ENCODE measurements at regions not wholly inside any gene's neighbourhood (a gene's known extent, or its start where the extent isn't known, plus 50 kb on each side); places are given as distances from the start of the nearest gene placed in this dataset.
"Not testable (repeated sequence)": the region's sequence is repeated elsewhere in the genome, so short reads cannot be mapped to it uniquely, and the experiment has no call there.

DNA sequence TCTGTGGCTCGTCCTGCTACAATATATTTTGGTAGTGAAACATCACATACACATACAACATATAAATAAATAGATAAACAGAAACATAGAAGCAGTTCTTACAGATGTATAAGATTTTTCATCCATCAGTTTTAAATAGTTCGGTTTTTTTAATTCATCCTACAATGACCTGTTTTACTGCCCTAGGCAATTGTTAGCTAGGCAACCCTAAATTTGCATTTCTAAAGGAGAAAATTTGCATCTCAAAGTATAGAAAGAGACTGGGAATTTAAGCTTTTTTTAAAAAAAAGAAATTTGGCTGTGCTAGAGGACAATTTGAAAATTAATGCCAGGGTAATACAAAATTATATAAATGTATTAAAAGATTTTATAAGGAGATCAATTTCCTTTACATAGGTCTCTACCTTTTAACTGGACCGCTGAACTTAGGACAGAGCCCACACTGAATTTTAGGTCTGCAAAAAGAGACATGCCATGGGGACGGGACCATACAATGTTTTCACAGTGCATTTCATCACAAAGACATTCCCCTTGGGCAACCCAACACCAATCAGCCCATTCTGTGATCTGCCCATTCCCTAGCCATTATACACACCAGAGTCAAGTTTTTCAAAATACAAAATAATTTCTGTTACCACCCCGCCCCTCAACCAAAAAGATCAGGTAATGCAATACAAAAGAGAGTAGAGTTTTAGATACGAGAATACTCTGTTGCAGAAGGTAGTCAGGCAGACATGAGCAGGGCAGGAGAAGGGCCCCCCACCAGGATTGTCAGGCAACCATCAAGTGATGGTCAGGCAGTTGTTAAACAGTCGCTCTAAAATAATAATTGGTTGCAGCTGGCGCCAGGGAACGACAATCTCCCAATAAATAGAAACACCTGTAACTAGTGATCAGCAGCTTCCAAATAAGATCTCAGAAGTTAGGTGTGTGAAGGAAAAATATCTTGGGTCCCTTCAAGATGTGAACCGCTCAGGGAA is 299.7 kb upstream of the SGCG start:
- peak overlapping the region; percentile 74 for H3K4me2 ChIP-seq (ENCODE audit: insufficient read depth, insufficient read length, low read length)
- no peak overlapping the region for H4K8ac ChIP-seq (replicated peaks; ENCODE audit: insufficient read length, low read depth, low read length)
- peak overlapping the region; percentile 77 for H2BK120ac ChIP-seq (ENCODE audit: low read depth, low read length, poor library complexity, severe bottlenecking)
- peak overlapping the region; percentile 75; the same call in 1 of the 2 replicates for H3K4ac ChIP-seq (ENCODE audit: low read depth, low read length)
- no peaks in the 10 kb centered on the region for H4K20me1 ChIP-seq (ENCODE audit: control insufficient read depth, insufficient read depth, insufficient read length)
- Mint-ChIP-seq H3K9me3 (peaks cover 4 to 6% of the 10 kb centered on the region in 2 experiments; a peak in 4 of 5 replicates), H3K27me3 (ENCODE audit: low read depth) (no peaks in the 10 kb centered on the region; the same call in 1 of the 2 replicates), H3K27ac (peak overlapping the region; percentile 98 to 99 (median 98)), H3K4me1 (peaks cover 49 to 52% of the 10 kb centered on the region in 2 experiments), H3K36me3 (ENCODE audit: insufficient read depth in 1 of 3, low read depth in 3 of 3) (peaks cover 0 to 5% (median 2%) of the 10 kb centered on the region in 3 experiments; a peak in 5 of 7 replicates), H3K4me3 (peak overlapping the region; percentile 42 to 60)
- no peak overlapping the region for H4K5ac ChIP-seq (ENCODE audit: insufficient read length, low read depth, low read length)
- peak overlapping the region; percentile 41 for H4K91ac ChIP-seq (ENCODE audit: insufficient read length, low read depth, low read length)
- H3K9ac ChIP-seq (ENCODE audit: extremely low read depth, insufficient read length, low read length), result no peak overlapping the region
- H3K56ac ChIP-seq (ENCODE audit: insufficient read length, low read depth, low read length), result no peak overlapping the region
- no peak overlapping the region for H3K14ac ChIP-seq (ENCODE audit: insufficient read depth, low read length)
- TF ChIP-seq, protein P1, sequence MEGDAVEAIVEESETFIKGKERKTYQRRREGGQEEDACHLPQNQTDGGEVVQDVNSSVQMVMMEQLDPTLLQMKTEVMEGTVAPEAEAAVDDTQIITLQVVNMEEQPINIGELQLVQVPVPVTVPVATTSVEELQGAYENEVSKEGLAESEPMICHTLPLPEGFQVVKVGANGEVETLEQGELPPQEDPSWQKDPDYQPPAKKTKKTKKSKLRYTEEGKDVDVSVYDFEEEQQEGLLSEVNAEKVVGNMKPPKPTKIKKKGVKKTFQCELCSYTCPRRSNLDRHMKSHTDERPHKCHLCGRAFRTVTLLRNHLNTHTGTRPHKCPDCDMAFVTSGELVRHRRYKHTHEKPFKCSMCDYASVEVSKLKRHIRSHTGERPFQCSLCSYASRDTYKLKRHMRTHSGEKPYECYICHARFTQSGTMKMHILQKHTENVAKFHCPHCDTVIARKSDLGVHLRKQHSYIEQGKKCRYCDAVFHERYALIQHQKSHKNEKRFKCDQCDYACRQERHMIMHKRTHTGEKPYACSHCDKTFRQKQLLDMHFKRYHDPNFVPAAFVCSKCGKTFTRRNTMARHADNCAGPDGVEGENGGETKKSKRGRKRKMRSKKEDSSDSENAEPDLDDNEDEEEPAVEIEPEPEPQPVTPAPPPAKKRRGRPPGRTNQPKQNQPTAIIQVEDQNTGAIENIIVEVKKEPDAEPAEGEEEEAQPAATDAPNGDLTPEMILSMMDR (conservative IDR thresholded peaks at IDR 0.05), result no peak
- H2BK20ac ChIP-seq (ENCODE audit: low read depth, low read length, poor library complexity, severe bottlenecking), result no peak overlapping the region
- H2BK12ac ChIP-seq (ENCODE audit: insufficient read length, low read depth, low read length), result peak overlapping the region; percentile 23
- H3K23me2 ChIP-seq (ENCODE audit: insufficient read length, low read depth, low read length, poor library complexity, severe bottlenecking), result peaks cover 6% of the 10 kb centered on the region
- H2AK5ac ChIP-seq (ENCODE audit: insufficient read length, low read length), result no peak overlapping the region
- peak overlapping the region; percentile 72 for H3K27ac ChIP-seq (ENCODE audit: insufficient read length, low read depth, low read length)
- no peaks in the 10 kb centered on the region for H3K9me3 ChIP-seq (ENCODE audit: control insufficient read depth, low read depth, low read length)
- H3K23ac ChIP-seq (ENCODE audit: insufficient read length, low read depth, low read length), result no peak overlapping the region
- H3T11ph ChIP-seq (ENCODE audit: low read length), result no peak overlapping the region
- DNase-seq, result peak; percentile 57
- no peaks in the 10 kb centered on the region for H3K79me2 ChIP-seq (ENCODE audit: insufficient read depth, low read length)
- WGBS (ENCODE audit: extremely low coverage, insufficient read length, low lambda C conversion rate), result no CpG with 5 or more reads among the region's 10 CpGs
- no peak overlapping the region for H2BK5ac ChIP-seq (ENCODE audit: insufficient read length, low read length)
- H2AFZ ChIP-seq (ENCODE audit: low read length), result no peak overlapping the region
- no peak overlapping the region for H2BK15ac ChIP-seq (ENCODE audit: low read depth, low read length)
- no peaks in the 10 kb centered on the region for H3K79me1 ChIP-seq (ENCODE audit: insufficient read depth, low read depth, low read length, poor library complexity, severe bottlenecking)
- H3K18ac ChIP-seq (ENCODE audit: insufficient read length, low read depth, low read length), result peak overlapping the region; percentile 72
- H3K27me3 ChIP-seq (ENCODE audit: insufficient read depth, low read length), result no peaks in the 10 kb centered on the region
- H3K4me1 ChIP-seq (ENCODE audit: insufficient read depth, low read length), result peaks cover 4% of the 10 kb centered on the region; the same call in 1 of the 2 replicates

DNA sequence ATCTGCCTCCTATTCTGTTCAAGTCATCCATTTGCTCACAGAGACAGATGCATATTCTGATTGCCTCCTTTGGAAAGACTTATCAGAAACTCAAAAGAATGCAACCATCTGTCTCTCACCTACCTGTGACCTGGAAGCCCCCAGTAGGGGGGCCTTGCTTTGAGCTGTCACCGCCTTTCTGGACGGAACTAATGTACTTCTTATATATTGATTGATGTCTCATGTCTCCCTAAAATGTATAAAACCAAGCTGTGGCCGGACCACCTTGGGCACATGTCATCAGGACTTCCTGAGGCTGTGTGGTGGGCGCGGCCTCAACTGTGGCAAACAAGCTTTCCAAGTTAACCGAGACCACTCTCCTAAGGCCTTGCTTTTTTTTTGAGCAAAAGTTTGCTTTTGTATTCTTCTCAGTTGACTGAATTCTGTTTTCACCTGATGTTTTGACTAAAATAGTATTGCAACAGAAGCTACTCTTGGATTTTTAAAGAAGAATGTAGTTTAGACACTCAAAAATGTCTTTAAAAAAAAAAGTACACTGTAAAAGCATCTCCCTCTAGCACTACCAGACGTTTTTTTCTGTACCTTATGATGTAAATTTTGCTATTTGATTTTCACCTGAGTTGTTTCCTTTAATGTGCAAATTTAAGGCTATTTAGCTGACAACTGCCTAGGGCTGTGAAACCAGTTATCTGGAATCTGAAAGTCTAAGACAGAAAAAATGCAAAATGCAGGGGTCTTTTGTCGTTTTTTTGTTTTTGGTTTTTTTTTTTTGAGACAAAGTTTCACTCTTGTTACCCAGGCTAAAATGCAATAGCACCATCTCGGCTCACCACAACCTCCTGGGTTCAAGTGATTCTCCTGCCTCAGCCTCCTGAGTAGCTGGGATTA is 298.8 kb upstream of the SGCG start:
- H3K27me3 ChIP-seq (ENCODE audit: insufficient read depth, low read length); H3K4ac ChIP-seq (ENCODE audit: low read depth, low read length); H2BK120ac ChIP-seq (ENCODE audit: low read depth, low read length, poor library complexity, severe bottlenecking); H4K20me1 ChIP-seq (ENCODE audit: control insufficient read depth, insufficient read depth, insufficient read length); H3K14ac ChIP-seq (ENCODE audit: insufficient read depth, low read length); H3K23me2 ChIP-seq (ENCODE audit: insufficient read length, low read depth, low read length, poor library complexity, severe bottlenecking); H3K79me2 ChIP-seq (ENCODE audit: insufficient read depth, low read length); H2AK5ac ChIP-seq (ENCODE audit: insufficient read length, low read length); H3K79me1 ChIP-seq (ENCODE audit: insufficient read depth, low read depth, low read length, poor library complexity, severe bottlenecking); H4K5ac ChIP-seq (ENCODE audit: insufficient read length, low read depth, low read length); H2BK5ac ChIP-seq (ENCODE audit: insufficient read length, low read length); H3K36me3 Mint-ChIP-seq (ENCODE audit: insufficient read depth in 1 of 3, low read depth in 3 of 3); H3K56ac ChIP-seq (ENCODE audit: insufficient read length, low read depth, low read length); H3K9me3 Mint-ChIP-seq; H4K8ac ChIP-seq (replicated peaks; ENCODE audit: insufficient read length, low read depth, low read length); H3K4me1 ChIP-seq (ENCODE audit: insufficient read depth, low read length); H3K9ac ChIP-seq (ENCODE audit: extremely low read depth, insufficient read length, low read length); H3K23ac ChIP-seq (ENCODE audit: insufficient read length, low read depth, low read length); H2AFZ ChIP-seq (ENCODE audit: low read length); H3K9me3 ChIP-seq (ENCODE audit: control insufficient read depth, low read depth, low read length); H2BK15ac ChIP-seq (ENCODE audit: low read depth, low read length); H3K27me3 Mint-ChIP-seq (ENCODE audit: low read depth); H3T11ph ChIP-seq (ENCODE audit: low read length): not testable (repeated sequence)
- H4K91ac ChIP-seq (ENCODE audit: insufficient read length, low read depth, low read length), result peak overlapping the region; percentile 41
- H3K4me1 Mint-ChIP-seq, result peaks cover 59 to 62% of the 10 kb centered on the region in 2 experiments
- peak; percentile 55 for DNase-seq
- peak overlapping the region; percentile 42 to 49; a peak in 4 of 5 replicates for H3K4me3 Mint-ChIP-seq
- peak overlapping the region; percentile 72 for H3K27ac ChIP-seq (ENCODE audit: insufficient read length, low read depth, low read length)
- peak overlapping the region; percentile 77 to 97 (median 94) for H3K27ac Mint-ChIP-seq
- peak overlapping the region; percentile 74 for H3K4me2 ChIP-seq (ENCODE audit: insufficient read depth, insufficient read length, low read length)
- H3K18ac ChIP-seq (ENCODE audit: insufficient read length, low read depth, low read length), result peak overlapping the region; percentile 70
- peak overlapping the region; percentile 23 for H2BK12ac ChIP-seq (ENCODE audit: insufficient read length, low read depth, low read length)
- H2BK20ac ChIP-seq (ENCODE audit: low read depth, low read length, poor library complexity, severe bottlenecking), result peak overlapping the region; percentile 45
- no CpG with 5 or more reads among the region's 9 CpGs for WGBS (ENCODE audit: extremely low coverage, insufficient read length, low lambda C conversion rate)
